Neural progenitor cell (in vitro differentiated cells): ENCODE measurements at regions not wholly inside any gene's neighbourhood (a gene's known extent, or its start where the extent isn't known, plus 50 kb on each side); places are given as distances from the start of the nearest gene placed in this dataset.

ENCODE experiments used
- DNase-seq: peaks from one replicate; pipeline ENCODE4 v3.0.0-alpha.2; 2016; ENCODE audit warnings: low spot score
- H2AFZ ChIP-seq: fragments of 200-600 bp; sonication (generic); replicated peaks from 2 replicates; pipeline ENCODE4 v1.6.1; 2016; ENCODE audit warnings: antibody characterized with exemption
- H3F3A ChIP-seq: fragments of 200-600 bp; sonication (generic); 2 replicates; pipeline ENCODE4 v1.6.1; 2016; ENCODE audit warnings: antibody characterized with exemption, low read depth
- H3K27ac ChIP-seq: fragments of 200-600 bp; sonication (generic); 2 replicates; pipeline ENCODE4 v1.5.1; 2016; ENCODE audit warnings: mild to moderate bottlenecking
- H3K27me3 ChIP-seq: fragments of 200-600 bp; sonication (generic); 2 replicates; pipeline ENCODE4 v1.6.1; 2016; ENCODE audit warnings: mild to moderate bottlenecking, moderate library complexity
- H3K36me3 ChIP-seq: fragments of 200-600 bp; sonication (generic); 2 replicates; pipeline ENCODE4 v1.5.1; 2016
- H3K4me1 ChIP-seq: fragments of 200-600 bp; sonication (generic); 2 replicates; pipeline ENCODE4 v1.6.1; 2016; ENCODE audit warnings: mixed run types
- H3K4me2 ChIP-seq: fragments of 200-600 bp; sonication (generic); 2 replicates; pipeline ENCODE4 v1.6.1; 2016
- H3K4me3 ChIP-seq: fragments of 200-600 bp; sonication (generic); 2 replicates; pipeline ENCODE4 v1.5.1; 2016
- H3K79me2 ChIP-seq: fragments of 200-600 bp; sonication (generic); 2 replicates; pipeline ENCODE4 v1.6.1; 2016; ENCODE audit warnings: low read depth
- H3K9ac ChIP-seq: fragments of 200-600 bp; sonication (generic); 2 replicates; pipeline ENCODE4 v1.6.1; 2016
- H3K9me3 ChIP-seq: fragments of 200-600 bp; sonication (generic); 2 replicates; pipeline ENCODE4 v1.5.1; 2016; ENCODE audit warnings: low read depth
- H4K20me1 ChIP-seq: fragments of 200-600 bp; sonication (generic); 2 replicates; pipeline ENCODE4 v1.6.1; 2016; ENCODE audit warnings: low read depth
- H3K27ac Mint-ChIP-seq: 3 replicates; pipeline ENCODE4 v1.8.0; 2021; ENCODE audit warnings: mixed read lengths
- H3K27me3 Mint-ChIP-seq: 2 replicates; pipeline ENCODE4 v1.8.0; 2022; ENCODE audit warnings: low read depth, mild to moderate bottlenecking, inconsistent platforms, moderate library complexity, mixed read lengths; ENCODE audit not compliant: insufficient read depth
- H3K36me3 Mint-ChIP-seq: 3 replicates; pipeline ENCODE4 v1.8.0; 2021; ENCODE audit warnings: mixed read lengths
- H3K4me1 Mint-ChIP-seq: 3 replicates; pipeline ENCODE4 v1.8.0; 2021; ENCODE audit warnings: mixed read lengths
- H3K4me3 Mint-ChIP-seq: 3 replicates; pipeline ENCODE4 v1.8.0; 2021; ENCODE audit warnings: mild to moderate bottlenecking, moderate library complexity, mixed read lengths
- H3K9me3 Mint-ChIP-seq: 3 replicates; pipeline ENCODE4 v1.8.0; 2020; ENCODE audit warnings: mixed read lengths
- EZH2 ChIP-seq: fragments of 200-600 bp; sonication (generic); IDR thresholded peaks from 2 replicates; pipeline ENCODE4 v1.6.1; 2017; ENCODE audit warnings: antibody characterized with exemption, mild to moderate bottlenecking, moderate library complexity
- EZH2phosphoT487 ChIP-seq: fragments of 200-600 bp; sonication (generic); IDR thresholded peaks from 2 replicates; pipeline ENCODE4 v1.6.1; 2017; ENCODE audit warnings: antibody characterized with exemption
- TF ChIP-seq, protein P1 (sequence below): fragments of 200-600 bp; sonication (generic); IDR thresholded peaks from 2 replicates; pipeline ENCODE4 v1.5.1; 2017; ENCODE audit warnings: antibody characterized with exemption, mild to moderate bottlenecking

DNA sequence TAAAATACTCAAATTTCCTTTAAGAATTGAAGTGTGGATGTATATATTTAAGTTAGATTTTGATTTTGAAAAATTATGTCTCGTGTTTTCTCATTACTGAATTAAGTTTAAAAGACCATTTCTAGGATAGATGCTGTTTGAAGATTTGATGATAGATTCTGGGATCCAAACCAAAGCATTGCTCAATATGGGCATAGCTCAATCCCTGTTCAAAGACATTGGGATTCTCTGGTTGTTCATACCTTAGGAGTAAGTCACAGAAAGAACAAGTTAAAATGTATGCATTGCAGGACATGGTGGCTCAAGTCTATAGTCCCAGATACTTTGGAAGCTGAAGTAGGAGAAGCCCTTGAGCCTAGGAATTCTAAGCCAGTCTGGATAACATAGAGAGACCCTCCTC, 622.3 kb downstream of the ADCYAP1 start:
- H3K4me1 Mint-ChIP-seq: peaks cover 2% of the 10 kb centered on the region
- no peaks in the 10 kb centered on the region for H3K36me3 Mint-ChIP-seq
- Histone ChIP-seq H3K9ac (no peak overlapping the region), H3K27me3 (no peaks in the 10 kb centered on the region), H3F3A (no peaks in the 10 kb centered on the region), H3K27ac (no peak overlapping the region), H3K9me3 (no peaks in the 10 kb centered on the region), H4K20me1 (no peaks in the 10 kb centered on the region), H3K4me3 (no peak overlapping the region), H3K36me3 (peaks cover 4% of the 10 kb centered on the region), H3K4me2 (no peak overlapping the region), H3K79me2 (no peaks in the 10 kb centered on the region), H3K4me1 (no peaks in the 10 kb centered on the region), H2AFZ (no peak overlapping the region)
- H3K27me3 Mint-ChIP-seq: no peaks in the 10 kb centered on the region
- DNase-seq: no peak
- H3K4me3 Mint-ChIP-seq: no peak overlapping the region
- peaks cover under 1% of the 10 kb centered on the region for H3K9me3 Mint-ChIP-seq
- no peak overlapping the region for H3K27ac Mint-ChIP-seq
- TF ChIP-seq, protein P1, sequence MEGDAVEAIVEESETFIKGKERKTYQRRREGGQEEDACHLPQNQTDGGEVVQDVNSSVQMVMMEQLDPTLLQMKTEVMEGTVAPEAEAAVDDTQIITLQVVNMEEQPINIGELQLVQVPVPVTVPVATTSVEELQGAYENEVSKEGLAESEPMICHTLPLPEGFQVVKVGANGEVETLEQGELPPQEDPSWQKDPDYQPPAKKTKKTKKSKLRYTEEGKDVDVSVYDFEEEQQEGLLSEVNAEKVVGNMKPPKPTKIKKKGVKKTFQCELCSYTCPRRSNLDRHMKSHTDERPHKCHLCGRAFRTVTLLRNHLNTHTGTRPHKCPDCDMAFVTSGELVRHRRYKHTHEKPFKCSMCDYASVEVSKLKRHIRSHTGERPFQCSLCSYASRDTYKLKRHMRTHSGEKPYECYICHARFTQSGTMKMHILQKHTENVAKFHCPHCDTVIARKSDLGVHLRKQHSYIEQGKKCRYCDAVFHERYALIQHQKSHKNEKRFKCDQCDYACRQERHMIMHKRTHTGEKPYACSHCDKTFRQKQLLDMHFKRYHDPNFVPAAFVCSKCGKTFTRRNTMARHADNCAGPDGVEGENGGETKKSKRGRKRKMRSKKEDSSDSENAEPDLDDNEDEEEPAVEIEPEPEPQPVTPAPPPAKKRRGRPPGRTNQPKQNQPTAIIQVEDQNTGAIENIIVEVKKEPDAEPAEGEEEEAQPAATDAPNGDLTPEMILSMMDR: no peak
- TF ChIP-seq EZH2phosphoT487 (no peak), EZH2 (no peak)

DNA sequence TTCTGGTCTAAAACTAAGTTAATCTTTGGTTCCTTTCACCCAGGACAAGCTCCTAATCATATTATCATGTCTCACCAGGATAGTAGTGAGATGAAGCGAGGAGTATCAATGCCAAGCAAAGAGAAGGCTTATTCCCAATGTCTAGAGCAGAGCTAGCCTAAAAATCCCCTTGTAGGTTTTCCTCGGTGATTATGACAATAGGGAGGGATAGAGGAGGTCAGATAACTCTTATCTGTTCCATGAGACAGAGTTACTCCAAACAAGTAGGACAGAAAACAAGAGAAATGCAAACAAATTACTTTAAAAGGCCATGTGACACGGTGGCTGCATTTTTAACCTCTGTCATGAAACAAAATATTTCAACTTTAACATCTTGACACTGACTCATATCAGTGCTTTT, 623.1 kb downstream of the ADCYAP1 start:
- H3K9me3 Mint-ChIP-seq: no peaks in the 10 kb centered on the region
- no peak overlapping the region for H3K4me2 ChIP-seq
- H3K79me2 ChIP-seq: no peaks in the 10 kb centered on the region
- H3K9me3 ChIP-seq: no peaks in the 10 kb centered on the region
- H3K27ac ChIP-seq: no peak overlapping the region
- H2AFZ ChIP-seq: no peak overlapping the region
- no peaks in the 10 kb centered on the region for H3K4me1 ChIP-seq
- no peaks in the 10 kb centered on the region for H3K27me3 Mint-ChIP-seq
- H3K4me1 Mint-ChIP-seq: no peaks in the 10 kb centered on the region
- DNase-seq: no peak
- H3K36me3 Mint-ChIP-seq: no peaks in the 10 kb centered on the region
- no peak overlapping the region for H3K4me3 Mint-ChIP-seq
- H3F3A ChIP-seq: no peaks in the 10 kb centered on the region
- no peaks in the 10 kb centered on the region for H3K27me3 ChIP-seq
- no peak overlapping the region for H3K9ac ChIP-seq
- no peak overlapping the region for H3K27ac Mint-ChIP-seq
- H3K36me3 ChIP-seq: peaks cover 4% of the 10 kb centered on the region
- TF ChIP-seq, protein P1: no peak
- TF ChIP-seq EZH2phosphoT487 (no peak), EZH2 (no peak)
- no peaks in the 10 kb centered on the region for H4K20me1 ChIP-seq
- no peak overlapping the region for H3K4me3 ChIP-seq

DNA sequence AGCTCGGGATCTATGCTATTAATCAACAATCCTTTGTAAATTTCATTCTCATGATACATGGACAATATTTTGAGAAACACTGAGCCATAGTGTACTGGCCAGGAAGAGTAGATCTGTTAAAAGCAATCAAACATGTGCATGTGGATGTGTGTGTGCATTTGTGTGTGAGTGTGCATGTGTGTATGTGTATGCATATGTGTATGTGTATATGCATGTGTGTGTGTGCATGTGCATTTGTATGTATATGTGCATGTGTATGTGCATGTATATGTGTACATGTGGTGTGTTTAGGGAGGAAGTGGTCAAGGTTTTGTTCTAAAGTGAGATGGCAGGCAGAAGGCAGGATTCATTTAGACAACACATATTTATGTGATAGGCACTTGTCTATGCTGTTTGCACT, 623.8 kb downstream of the ADCYAP1 start:
- Mint-ChIP-seq H3K27me3 (no peaks in the 10 kb centered on the region), H3K9me3 (no peaks in the 10 kb centered on the region), H3K27ac (no peak overlapping the region), H3K36me3 (no peaks in the 10 kb centered on the region), H3K4me1 (no peaks in the 10 kb centered on the region), H3K4me3 (no peak overlapping the region)
- H3K4me2 ChIP-seq: no peak overlapping the region
- H3K9ac ChIP-seq: no peak overlapping the region
- H3K4me1 ChIP-seq: no peaks in the 10 kb centered on the region
- peaks cover 4% of the 10 kb centered on the region for H3K36me3 ChIP-seq
- H3K9me3 ChIP-seq: no peaks in the 10 kb centered on the region
- no peak overlapping the region for H2AFZ ChIP-seq
- no peak for DNase-seq
- H3K4me3 ChIP-seq: no peak overlapping the region
- TF ChIP-seq, protein P1: no peak
- no peak for TF ChIP-seq EZH2phosphoT487
- TF ChIP-seq EZH2: no peak
- H3K79me2 ChIP-seq: no peaks in the 10 kb centered on the region
- H3F3A ChIP-seq: no peaks in the 10 kb centered on the region
- H3K27ac ChIP-seq: no peak overlapping the region
- no peaks in the 10 kb centered on the region for H4K20me1 ChIP-seq
- H3K27me3 ChIP-seq: no peaks in the 10 kb centered on the region
